MM.1S (cell line): ENCODE measurements at regions not wholly inside any gene's neighbourhood (a gene's known extent, or its start where the extent isn't known, plus 50 kb on each side); places are given as distances from the start of the nearest gene placed in this dataset.

Experiments used
- DNase-seq: peaks from one replicate; pipeline ENCODE4 v3.0.0-alpha.2; 2015
- H2AFZ ChIP-seq: fragments of 300-600 bp; sonication (generic); 2 replicates; pipeline ENCODE4 v1.6.0; 2016; ENCODE audit warnings: antibody characterized with exemption, low read length
- H3F3A ChIP-seq: fragments of 300-600 bp; sonication (generic); 2 replicates; pipeline ENCODE4 v1.6.1; 2016; ENCODE audit warnings: mild to moderate bottlenecking, antibody characterized with exemption, low read length, moderate library complexity, mixed read lengths; ENCODE audit not compliant: insufficient read depth
- H3K27ac ChIP-seq: fragments of 300-600 bp; sonication (generic); 2 replicates; pipeline ENCODE4 v1.5.1; 2016; ENCODE audit warnings: mild to moderate bottlenecking, low read length
- H3K27me3 ChIP-seq: fragments of 300-600 bp; sonication (generic); replicated peaks from 2 replicates; pipeline ENCODE4 v1.6.0; 2016; ENCODE audit warnings: low read length; ENCODE audit not compliant: insufficient read depth
- H3K36me3 ChIP-seq: fragments of 300-600 bp; sonication (generic); replicated peaks from 2 replicates; pipeline ENCODE4 v1.6.1; 2016; ENCODE audit warnings: mild to moderate bottlenecking, low read length, mixed read lengths; ENCODE audit not compliant: insufficient read depth
- H3K4me1 ChIP-seq: fragments of 300-600 bp; sonication (generic); 2 replicates; pipeline ENCODE4 v1.6.1; 2016; ENCODE audit warnings: low read length, mixed read lengths
- H3K4me2 ChIP-seq: fragments of 300-600 bp; sonication (generic); 2 replicates; pipeline ENCODE4 v1.6.0; 2016; ENCODE audit warnings: low read depth, low read length
- H3K4me3 ChIP-seq: fragments of 300-600 bp; sonication (generic); 2 replicates; pipeline ENCODE4 v1.5.1; 2016; ENCODE audit warnings: low read length, mixed read lengths
- H3K79me2 ChIP-seq: fragments of 300-600 bp; sonication (generic); 2 replicates; pipeline ENCODE4 v1.6.1; 2016; ENCODE audit warnings: mixed run types, low read length, mixed read lengths
- H3K9ac ChIP-seq: fragments of 300-600 bp; sonication (generic); 2 replicates; pipeline ENCODE4 v1.6.1; 2016; ENCODE audit warnings: low read length, mixed read lengths
- H3K9me2 ChIP-seq: fragments of 300-600 bp; sonication (generic); replicated peaks from 2 replicates; pipeline ENCODE4 v1.6.1; 2016; ENCODE audit warnings: mild to moderate bottlenecking, low read length, mixed read lengths; ENCODE audit not compliant: insufficient read depth
- H3K9me3 ChIP-seq: fragments of 300-600 bp; sonication (generic); replicated peaks from 2 replicates; pipeline ENCODE4 v1.6.1; 2016; ENCODE audit warnings: mild to moderate bottlenecking, low read length, mixed read lengths; ENCODE audit not compliant: insufficient read depth
- H4K20me1 ChIP-seq: fragments of 300-600 bp; sonication (generic); 2 replicates; pipeline ENCODE4 v1.6.1; 2016; ENCODE audit warnings: mild to moderate bottlenecking, low read length, moderate library complexity, mixed read lengths; ENCODE audit not compliant: insufficient read depth
- EZH2 ChIP-seq: fragments of 300-600 bp; sonication (generic); optimal IDR thresholded peaks from 2 replicates; pipeline ENCODE3; 2017; ENCODE audit warnings: low read depth, mild to moderate bottlenecking, antibody characterized with exemption, low read length, mixed read lengths
- EZH2phosphoT487 ChIP-seq: fragments of 300-600 bp; sonication (generic); IDR thresholded peaks from 2 replicates; pipeline ENCODE4 v1.6.1; 2018; ENCODE audit warnings: antibody characterized with exemption, low read length
- TF ChIP-seq, protein P1 (sequence below): fragments of 300-600 bp; sonication (generic); IDR thresholded peaks from 2 replicates; pipeline ENCODE4 v1.5.1; 2016; ENCODE audit warnings: antibody characterized with exemption, low read length, mixed read lengths

DNA sequence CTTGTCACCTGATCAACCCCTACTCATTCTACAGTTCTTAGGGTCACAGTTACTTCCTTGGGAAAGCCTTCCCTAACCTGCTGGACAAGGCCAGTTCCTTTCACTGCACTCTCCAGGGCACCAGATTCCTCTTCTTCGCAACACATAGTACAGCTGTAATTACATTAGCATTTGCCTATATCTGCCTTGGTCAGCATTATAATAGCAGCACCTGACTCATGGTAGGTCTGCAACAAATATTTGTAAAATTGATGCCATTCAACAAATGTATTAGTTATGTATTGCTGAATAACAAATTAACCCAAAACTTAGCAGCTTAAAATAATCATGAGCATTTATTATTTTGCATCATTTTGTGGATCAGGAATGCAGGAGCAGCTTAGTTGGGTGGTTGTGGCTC lies 193.0 kb downstream of the IRX5 start:
- Histone ChIP-seq H3K4me1 (no peaks in the 10 kb centered on the region), H2AFZ (no peak overlapping the region), H3K4me2 (no peak overlapping the region), H4K20me1 (no peaks in the 10 kb centered on the region), H3K9me2 (no peaks in the 10 kb centered on the region), H3K4me3 (no peak overlapping the region), H3K79me2 (no peaks in the 10 kb centered on the region), H3K27me3 (no peaks in the 10 kb centered on the region), H3F3A (no peaks in the 10 kb centered on the region), H3K27ac (no peak overlapping the region), H3K9me3 (no peaks in the 10 kb centered on the region), H3K36me3 (no peaks in the 10 kb centered on the region), H3K9ac (no peak overlapping the region)
- DNase-seq = no peak
- TF ChIP-seq, protein P1, sequence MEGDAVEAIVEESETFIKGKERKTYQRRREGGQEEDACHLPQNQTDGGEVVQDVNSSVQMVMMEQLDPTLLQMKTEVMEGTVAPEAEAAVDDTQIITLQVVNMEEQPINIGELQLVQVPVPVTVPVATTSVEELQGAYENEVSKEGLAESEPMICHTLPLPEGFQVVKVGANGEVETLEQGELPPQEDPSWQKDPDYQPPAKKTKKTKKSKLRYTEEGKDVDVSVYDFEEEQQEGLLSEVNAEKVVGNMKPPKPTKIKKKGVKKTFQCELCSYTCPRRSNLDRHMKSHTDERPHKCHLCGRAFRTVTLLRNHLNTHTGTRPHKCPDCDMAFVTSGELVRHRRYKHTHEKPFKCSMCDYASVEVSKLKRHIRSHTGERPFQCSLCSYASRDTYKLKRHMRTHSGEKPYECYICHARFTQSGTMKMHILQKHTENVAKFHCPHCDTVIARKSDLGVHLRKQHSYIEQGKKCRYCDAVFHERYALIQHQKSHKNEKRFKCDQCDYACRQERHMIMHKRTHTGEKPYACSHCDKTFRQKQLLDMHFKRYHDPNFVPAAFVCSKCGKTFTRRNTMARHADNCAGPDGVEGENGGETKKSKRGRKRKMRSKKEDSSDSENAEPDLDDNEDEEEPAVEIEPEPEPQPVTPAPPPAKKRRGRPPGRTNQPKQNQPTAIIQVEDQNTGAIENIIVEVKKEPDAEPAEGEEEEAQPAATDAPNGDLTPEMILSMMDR = no peak
- no peak for TF ChIP-seq EZH2
- TF ChIP-seq EZH2phosphoT487 = no peak

DNA sequence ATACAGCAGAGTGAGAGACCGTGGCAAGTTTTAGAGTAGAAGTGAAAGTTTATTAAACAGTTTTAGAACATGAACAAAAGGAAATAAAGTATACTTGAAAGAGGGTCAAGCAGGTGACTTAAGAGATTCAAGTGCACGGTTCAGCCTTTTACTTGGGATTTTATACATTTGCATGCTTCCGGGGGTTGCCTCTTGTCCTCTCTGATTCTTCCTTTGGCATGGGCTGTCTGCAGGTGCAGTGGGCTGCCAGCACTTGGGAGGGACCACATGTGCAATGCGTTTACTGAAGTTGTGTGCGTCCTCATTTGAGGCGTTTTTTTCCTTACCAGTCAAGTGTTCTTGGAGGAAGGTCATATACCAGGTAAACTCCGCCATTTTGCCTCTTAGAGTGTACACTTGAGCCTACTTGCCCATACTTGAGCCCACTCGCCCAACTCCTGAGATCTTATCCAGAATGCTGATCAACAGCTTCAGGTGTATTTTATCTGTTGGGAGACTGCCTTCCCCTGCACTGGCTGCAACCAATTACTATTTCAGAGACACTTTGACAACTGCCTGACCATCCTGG lies 195.2 kb downstream of the IRX5 start:
- no peak for DNase-seq

DNA sequence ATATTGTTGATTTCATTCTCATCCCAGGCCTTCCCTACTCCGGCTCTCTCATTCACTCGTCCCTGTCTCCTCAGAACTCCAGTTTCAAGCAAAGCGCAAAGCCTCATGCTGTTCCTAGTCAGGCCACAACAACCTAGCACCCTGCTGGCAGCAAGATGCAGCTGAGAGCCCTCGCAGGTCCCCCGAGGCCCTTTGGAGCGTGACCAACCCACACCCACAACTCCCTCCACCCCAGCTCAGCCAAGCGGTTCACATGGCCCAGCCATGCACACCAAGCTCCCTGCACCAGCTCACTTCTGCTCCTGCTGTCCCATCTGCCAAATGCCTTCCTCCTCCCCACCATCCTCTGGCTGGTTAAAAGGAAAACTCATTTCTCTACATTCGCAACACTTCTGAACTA lies 195.8 kb downstream of the IRX5 start:
- Histone ChIP-seq H4K20me1 (no peaks in the 10 kb centered on the region), H3K9ac (no peak overlapping the region), H3K36me3 (no peaks in the 10 kb centered on the region), H2AFZ (no peak overlapping the region), H3K27me3 (no peaks in the 10 kb centered on the region), H3K4me2 (no peak overlapping the region), H3K9me3 (no peaks in the 10 kb centered on the region), H3F3A (no peaks in the 10 kb centered on the region), H3K9me2 (no peaks in the 10 kb centered on the region), H3K4me3 (no peak overlapping the region), H3K27ac (no peak overlapping the region), H3K4me1 (no peaks in the 10 kb centered on the region), H3K79me2 (no peaks in the 10 kb centered on the region)
- TF ChIP-seq, protein P1 = no peak
- TF ChIP-seq EZH2 (no peak), EZH2phosphoT487 (no peak)
- DNase-seq = no peak

More for the DNA sequence above, 195.2 kb downstream of the IRX5 start:
- H3K9ac ChIP-seq = no peak overlapping the region
- no peaks in the 10 kb centered on the region for H4K20me1 ChIP-seq
- no peaks in the 10 kb centered on the region for H3K9me2 ChIP-seq
- H3K27ac ChIP-seq = no peak overlapping the region
- H3K4me1 ChIP-seq = no peaks in the 10 kb centered on the region
- no peaks in the 10 kb centered on the region for H3K79me2 ChIP-seq
- H2AFZ ChIP-seq = no peak overlapping the region
- H3K4me3 ChIP-seq = no peak overlapping the region
- H3K4me2 ChIP-seq = no peak overlapping the region
- H3K36me3 ChIP-seq = no peaks in the 10 kb centered on the region
- H3K9me3 ChIP-seq = no peaks in the 10 kb centered on the region
- no peaks in the 10 kb centered on the region for H3K27me3 ChIP-seq
- TF ChIP-seq, protein P1 = no peak
- no peak for TF ChIP-seq EZH2
- no peak for TF ChIP-seq EZH2phosphoT487
- no peaks in the 10 kb centered on the region for H3F3A ChIP-seq
